Mesothelial cell of epicardium (in vitro differentiated cells): ENCODE measurements at regions not wholly inside any gene's neighbourhood (a gene's known extent, or its start where the extent isn't known, plus 50 kb on each side); places are given as distances from the start of the nearest gene placed in this dataset.
"Not testable (repeated sequence)": the region's sequence is repeated elsewhere in the genome, so short reads cannot be mapped to it uniquely, and the experiment has no call there.

ENCODE experiments used
- DNase-seq, 2 experiments: peaks; one replicate each; pipeline ENCODE4 v3.0.0; 2021; ENCODE audit warnings: low spot score in 2 of 2; ENCODE audit not compliant: unreplicated experiment in 2 of 2
- H3K27ac Mint-ChIP-seq: 2 replicates; pipeline ENCODE4 v1.8.0; 2021; ENCODE audit warnings: mixed read lengths
- H3K27me3 Mint-ChIP-seq: 2 replicates; pipeline ENCODE4 v1.8.0; 2021; ENCODE audit warnings: low read depth, mixed read lengths
- H3K36me3 Mint-ChIP-seq: 2 replicates; pipeline ENCODE4 v1.8.0; 2021; ENCODE audit warnings: mixed read lengths
- H3K4me1 Mint-ChIP-seq: 2 replicates; pipeline ENCODE4 v1.8.0; 2021; ENCODE audit warnings: mixed read lengths
- H3K4me3 Mint-ChIP-seq: 2 replicates; pipeline ENCODE4 v1.8.0; 2021; ENCODE audit warnings: mild to moderate bottlenecking, moderate library complexity, mixed read lengths
- H3K9me3 Mint-ChIP-seq: 2 replicates; pipeline ENCODE4 v1.8.0; 2021; ENCODE audit warnings: mixed read lengths
- CTCF ChIP-seq: fragments of 200-600 bp; sonication (generic); IDR thresholded peaks from one replicate; pipeline ENCODE4 v1.5.0; 2021; ENCODE audit warnings: antibody characterized with exemption; ENCODE audit not compliant: unreplicated experiment

DNA sequence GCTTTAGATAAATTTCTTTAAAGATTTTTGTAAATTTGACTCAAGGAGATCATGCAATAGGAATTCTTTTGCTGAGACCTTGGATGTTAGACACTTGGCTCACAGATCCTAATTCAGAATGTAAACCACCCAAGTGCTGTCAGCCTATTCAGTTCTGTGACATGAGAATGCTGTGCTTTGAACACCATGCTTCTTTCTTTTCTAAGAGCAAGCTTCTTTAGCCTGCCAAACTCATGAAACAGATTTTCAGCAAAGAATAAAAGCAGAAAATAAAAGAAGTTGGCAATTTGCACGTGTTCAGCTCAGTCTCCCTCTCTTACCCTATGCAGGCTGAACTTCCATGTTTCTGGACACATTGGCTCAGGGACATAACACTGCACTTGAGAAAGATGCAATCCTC, 845.8 kb downstream of the UQCRFS1 start:
- peaks cover 2% of the 10 kb centered on the region for H3K27me3 Mint-ChIP-seq
- H3K36me3 Mint-ChIP-seq = no peaks in the 10 kb centered on the region
- no peaks in the 10 kb centered on the region for H3K9me3 Mint-ChIP-seq
- no peak for DNase-seq
- H3K27ac Mint-ChIP-seq = no peak overlapping the region
- TF ChIP-seq CTCF = no peak
- H3K4me3 Mint-ChIP-seq = no peak overlapping the region
- H3K4me1 Mint-ChIP-seq = no peaks in the 10 kb centered on the region

DNA sequence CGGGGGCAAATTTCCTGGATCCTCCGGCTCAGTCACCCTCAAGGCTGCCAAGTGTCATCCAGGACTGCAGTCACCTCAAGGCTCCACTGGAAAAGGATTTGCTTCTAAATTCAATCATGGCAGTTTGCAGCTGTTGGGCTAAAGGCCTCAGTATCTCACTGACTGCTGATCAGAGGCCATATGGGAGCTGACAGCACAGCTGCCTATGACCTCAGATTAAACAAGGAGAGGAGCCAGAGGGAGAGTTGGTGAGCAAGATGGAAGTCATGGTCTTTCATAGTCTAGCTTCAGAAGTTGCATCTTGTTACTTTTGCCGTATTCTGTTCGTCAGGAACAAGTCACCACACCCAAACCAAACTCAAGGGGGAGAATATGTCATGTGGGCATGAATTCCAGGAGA, 849.7 kb downstream of the UQCRFS1 start:
- Mint-ChIP-seq H3K4me1 (no peaks in the 10 kb centered on the region), H3K27me3 (peaks cover 2% of the 10 kb centered on the region), H3K9me3 (no peaks in the 10 kb centered on the region), H3K4me3 (no peak overlapping the region), H3K27ac (no peak overlapping the region), H3K36me3 (no peaks in the 10 kb centered on the region)
- DNase-seq = no peak
- TF ChIP-seq CTCF = no peak

GRCh38 chr19:28359431-28360414, 853.2 kb downstream of the UQCRFS1 start:
- no peaks in the 10 kb centered on the region for H3K36me3 Mint-ChIP-seq
- no peak overlapping the region for H3K4me3 Mint-ChIP-seq
- H3K4me1 Mint-ChIP-seq = no peaks in the 10 kb centered on the region
- no peaks in the 10 kb centered on the region for H3K9me3 Mint-ChIP-seq
- no peak for DNase-seq
- no peaks in the 10 kb centered on the region for H3K27me3 Mint-ChIP-seq
- H3K27ac Mint-ChIP-seq = no peak overlapping the region
- TF ChIP-seq CTCF = no peak

DNA sequence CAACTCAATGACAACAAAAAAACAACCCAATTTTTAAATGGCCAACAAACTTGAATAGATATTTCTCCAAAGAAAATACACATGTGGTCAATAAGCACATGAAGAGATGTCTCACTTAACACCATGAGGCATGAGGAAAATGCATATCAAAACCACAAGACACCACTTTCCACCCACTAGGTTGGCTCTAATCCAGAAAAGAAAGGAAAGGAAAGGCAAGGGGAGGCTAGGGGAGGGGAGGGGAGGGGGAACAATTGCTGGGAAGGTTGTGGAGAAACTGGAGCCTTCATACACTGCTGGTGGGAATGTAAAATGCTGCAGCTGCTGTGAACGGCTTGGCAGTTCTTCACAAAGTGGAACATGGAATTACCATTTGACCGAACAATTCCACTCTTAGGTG, 854.3 kb downstream of the UQCRFS1 start:
- DNase-seq = no peak
- no peak for TF ChIP-seq CTCF
- Mint-ChIP-seq H3K27me3 (no peaks in the 10 kb centered on the region), H3K4me3 (no peak overlapping the region), H3K36me3 (no peaks in the 10 kb centered on the region), H3K9me3 (no peaks in the 10 kb centered on the region), H3K27ac (no peak overlapping the region), H3K4me1 (no peaks in the 10 kb centered on the region)

DNA sequence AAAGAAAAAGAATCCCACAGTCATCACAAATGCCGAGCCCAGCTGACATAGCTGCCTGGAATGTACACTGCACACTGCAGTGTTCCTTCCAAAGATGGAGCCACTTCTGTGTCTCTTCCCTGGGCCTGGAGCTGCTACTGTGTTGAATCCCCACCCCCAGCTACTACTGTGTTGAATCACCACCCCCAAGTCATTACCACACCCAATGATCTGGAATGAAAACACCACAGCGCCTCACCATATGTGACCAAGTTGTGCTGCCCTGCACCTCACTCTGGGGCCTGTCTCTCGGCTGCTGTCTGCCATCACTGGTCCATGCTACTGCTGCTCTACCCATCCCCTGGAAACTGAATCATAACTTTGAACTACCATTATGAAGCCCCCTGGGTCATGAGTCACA, 861.2 kb downstream of the UQCRFS1 start:
- H3K36me3 Mint-ChIP-seq = no peaks in the 10 kb centered on the region
- DNase-seq = no peak
- TF ChIP-seq CTCF = no peak
- no peak overlapping the region for H3K27ac Mint-ChIP-seq
- peaks cover 10% of the 10 kb centered on the region for H3K9me3 Mint-ChIP-seq
- no peak overlapping the region for H3K4me3 Mint-ChIP-seq
- no peaks in the 10 kb centered on the region for H3K27me3 Mint-ChIP-seq
- no peaks in the 10 kb centered on the region for H3K4me1 Mint-ChIP-seq

DNA sequence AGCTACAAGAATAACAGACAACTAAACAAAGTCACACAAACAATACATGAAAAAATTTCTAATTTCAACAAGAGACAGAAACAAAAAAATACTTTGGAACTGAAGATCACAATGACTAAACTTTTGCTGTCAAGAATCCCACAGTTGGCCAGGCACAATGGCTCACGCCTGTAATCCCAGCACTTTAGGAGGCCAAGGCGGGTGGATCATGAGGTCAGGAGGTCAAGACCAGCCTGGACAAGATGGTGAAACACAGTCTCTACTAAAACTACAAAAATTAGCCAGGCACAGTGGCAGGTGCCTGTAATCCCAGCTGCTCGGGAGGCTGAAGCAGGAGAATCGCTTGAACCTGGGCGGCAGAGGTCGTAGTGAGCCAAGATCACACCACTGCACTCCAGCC, 861.6 kb downstream of the UQCRFS1 start:
- H3K27ac Mint-ChIP-seq, H3K4me1 Mint-ChIP-seq, H3K36me3 Mint-ChIP-seq, DNase-seq, H3K4me3 Mint-ChIP-seq, H3K27me3 Mint-ChIP-seq: not testable (repeated sequence)
- H3K9me3 Mint-ChIP-seq = peaks cover 10% of the 10 kb centered on the region
